TTC549 (cell line): ENCODE measurements at regions not wholly inside any gene's neighbourhood (a gene's known extent, or its start where the extent isn't known, plus 50 kb on each side); places are given as distances from the start of the nearest gene placed in this dataset.
"Not testable (repeated sequence)": the region's sequence is repeated elsewhere in the genome, so short reads cannot be mapped to it uniquely, and the experiment has no call there.

Experiments used
- FAIRE-seq: peaks from 2 replicates; lab custom pipeline; 2012; peaks lifted over from hg19 to GRCh38; lab: Jason Lieb, UNC

GRCh38 chr4:82247629-82248028 is 126.2 kb downstream of the HNRNPD start:
- no peak for FAIRE-seq

GRCh38 chr4:82247171-82247570 is 126.6 kb downstream of the HNRNPD start:
- no peak for FAIRE-seq

GRCh38 chr4:82241534-82241933 is 132.3 kb downstream of the HNRNPD start:
- no peak for FAIRE-seq

- FAIRE-seq: no peak
Observed at GRCh38 chr4:82240410-82240809, 133.4 kb downstream of the HNRNPD start.

GRCh38 chr4:82237142-82237541 is 136.6 kb downstream of the HNRNPD start:
- not testable (repeated sequence) for FAIRE-seq

- no peak for FAIRE-seq
Observed at GRCh38 chr4:82235346-82235745, 138.4 kb downstream of the HNRNPD start.

GRCh38 chr4:82232891-82233290 is 140.9 kb downstream of the HNRNPD start:
- FAIRE-seq: no peak

- no peak for FAIRE-seq
Observed at GRCh38 chr4:82231806-82232205, 142.0 kb downstream of the HNRNPD start.

GRCh38 chr4:82230306-82230705 is 143.5 kb downstream of the HNRNPD start:
- FAIRE-seq: no peak

- FAIRE-seq: no peak
Observed at GRCh38 chr4:82225030-82225429, 148.8 kb downstream of the HNRNPD start.

GRCh38 chr4:82223715-82224114 is 150.1 kb downstream of the HNRNPD start:
- no peak for FAIRE-seq

GRCh38 chr4:82219346-82219745 is 154.4 kb downstream of the HNRNPD start:
- FAIRE-seq: no peak

- FAIRE-seq: no peak
Observed at GRCh38 chr4:82217986-82218715, 155.6 kb downstream of the HNRNPD start.

GRCh38 chr4:82216219-82216618 is 157.6 kb downstream of the HNRNPD start:
- FAIRE-seq: no peak

- FAIRE-seq: no peak
Observed at GRCh38 chr4:82215800-82216199, 158.0 kb downstream of the HNRNPD start.

- FAIRE-seq: no peak
Observed at GRCh38 chr4:82215039-82215438, 158.8 kb downstream of the HNRNPD start.

GRCh38 chr4:82213485-82214417 is 160.0 kb downstream of the HNRNPD start:
- no peak for FAIRE-seq

GRCh38 chr4:82201805-82202641 is 171.8 kb downstream of the HNRNPD start:
- FAIRE-seq: no peak

- no peak for FAIRE-seq
Observed at GRCh38 chr4:82201303-82201702, 172.5 kb downstream of the HNRNPD start.

GRCh38 chr4:82200046-82200445 is 173.7 kb downstream of the HNRNPD start:
- no peak for FAIRE-seq

GRCh38 chr4:82194329-82194728 is 179.5 kb downstream of the HNRNPD start:
- no peak for FAIRE-seq

- FAIRE-seq: no peak
Observed at GRCh38 chr4:82192017-82192673, 181.6 kb downstream of the HNRNPD start.
